IPS-NIHi11 (cell line): ENCODE measurements at regions not wholly inside any gene's neighbourhood (a gene's known extent, or its start where the extent isn't known, plus 50 kb on each side); places are given as distances from the start of the nearest gene placed in this dataset.
"Not testable (repeated sequence)": the region's sequence is repeated elsewhere in the genome, so short reads cannot be mapped to it uniquely, and the experiment has no call there.

Experiments
- DNase-seq: peaks from one replicate; pipeline ENCODE4 v3.0.0; 2012; ENCODE audit warnings: mixed read lengths, low spot score

- no peak for DNase-seq
These were observed 264.7 kb upstream of the ZRANB2 start for GRCh38 chr1:71345491-71345890.

- peak; percentile 12 for DNase-seq
These were observed 263.0 kb upstream of the ZRANB2 start for GRCh38 chr1:71343686-71344416.

- DNase-seq: no peak
These were observed 258.4 kb upstream of the ZRANB2 start for GRCh38 chr1:71339238-71339637.

- no peak for DNase-seq
These were observed 250.2 kb upstream of the ZRANB2 start for GRCh38 chr1:71330991-71331390.

GRCh38 chr1:71324671-71325267 lies 243.9 kb upstream of the ZRANB2 start:
- DNase-seq: no peak

- no peak for DNase-seq
These were observed 231.7 kb upstream of the ZRANB2 start for GRCh38 chr1:71312545-71312944.

GRCh38 chr1:71311376-71311775 lies 230.5 kb upstream of the ZRANB2 start:
- no peak for DNase-seq

- DNase-seq: peak; percentile 4
These were observed 226.6 kb upstream of the ZRANB2 start for GRCh38 chr1:71307451-71307850.

- no peak for DNase-seq
These were observed 223.3 kb upstream of the ZRANB2 start for GRCh38 chr1:71304125-71304524.

- no peak for DNase-seq
These were observed 222.8 kb upstream of the ZRANB2 start for GRCh38 chr1:71303617-71304041.

- DNase-seq: no peak
These were observed 217.8 kb upstream of the ZRANB2 start for GRCh38 chr1:71298633-71299032.

- DNase-seq: peak; percentile 7
These were observed 215.8 kb upstream of the ZRANB2 start for GRCh38 chr1:71296551-71297134.

- DNase-seq: peak; percentile 3
These were observed 214.5 kb upstream of the ZRANB2 start for GRCh38 chr1:71295350-71295749.

- DNase-seq: no peak
These were observed 213.3 kb upstream of the ZRANB2 start for GRCh38 chr1:71294178-71294577.

- DNase-seq: no peak
These were observed 211.4 kb upstream of the ZRANB2 start for GRCh38 chr1:71292203-71292602.

- not testable (repeated sequence) for DNase-seq
These were observed 209.8 kb upstream of the ZRANB2 start for GRCh38 chr1:71290506-71291237.

- DNase-seq: no peak
These were observed 204.7 kb upstream of the ZRANB2 start for GRCh38 chr1:71285529-71285928.

- no peak for DNase-seq
These were observed 195.6 kb upstream of the ZRANB2 start for GRCh38 chr1:71276466-71276865.

GRCh38 chr1:71273334-71273733 lies 192.5 kb upstream of the ZRANB2 start:
- no peak for DNase-seq

GRCh38 chr1:71270394-71270915 lies 189.6 kb upstream of the ZRANB2 start:
- no peak for DNase-seq

GRCh38 chr1:71269818-71270217 lies 189.0 kb upstream of the ZRANB2 start:
- DNase-seq: no peak

GRCh38 chr1:71269179-71269578 lies 188.3 kb upstream of the ZRANB2 start:
- no peak for DNase-seq

GRCh38 chr1:71267220-71267619 lies 186.4 kb upstream of the ZRANB2 start:
- no peak for DNase-seq
